AG04449 (cell line): ENCODE measurements at regions not wholly inside any gene's neighbourhood (a gene's known extent, or its start where the extent isn't known, plus 50 kb on each side); places are given as distances from the start of the nearest gene placed in this dataset.

Experiments used
- CTCF ChIA-PET: fragments of 350-600 bp; formaldehyde crosslinking; extraction: SDS; loops from one replicate; lab custom pipeline; 2021; ENCODE audit warnings: antibody characterized with exemption; lab: Yijun Ruan, JAX
- POLR2A ChIA-PET: fragments of 400-600, 350-600 bp; formaldehyde crosslinking; extraction: SDS; loops from one replicate; lab custom pipeline; 2020; ENCODE audit warnings: antibody characterized with exemption, inconsistent platforms; lab: Yijun Ruan, JAX
- DNase-seq: peaks from one replicate; pipeline ENCODE4 v3.0.0-alpha.2; 2010; ENCODE audit warnings: low read depth, low spot score
- H3K4me3 ChIP-seq: 2 replicates; pipeline ENCODE4 v1.5.1; 2011; ENCODE audit warnings: low read depth, mild to moderate bottlenecking, control low read depth, low read length
- TF ChIP-seq, protein P1 (sequence below): IDR thresholded peaks from one replicate; pipeline ENCODE4 v1.5.1; 2011; ENCODE audit warnings: mild to moderate bottlenecking, moderate library complexity, low read length, control low read depth, inconsistent platforms; ENCODE audit not compliant: insufficient read depth; ENCODE audit errors: missing control alignments

DNA sequence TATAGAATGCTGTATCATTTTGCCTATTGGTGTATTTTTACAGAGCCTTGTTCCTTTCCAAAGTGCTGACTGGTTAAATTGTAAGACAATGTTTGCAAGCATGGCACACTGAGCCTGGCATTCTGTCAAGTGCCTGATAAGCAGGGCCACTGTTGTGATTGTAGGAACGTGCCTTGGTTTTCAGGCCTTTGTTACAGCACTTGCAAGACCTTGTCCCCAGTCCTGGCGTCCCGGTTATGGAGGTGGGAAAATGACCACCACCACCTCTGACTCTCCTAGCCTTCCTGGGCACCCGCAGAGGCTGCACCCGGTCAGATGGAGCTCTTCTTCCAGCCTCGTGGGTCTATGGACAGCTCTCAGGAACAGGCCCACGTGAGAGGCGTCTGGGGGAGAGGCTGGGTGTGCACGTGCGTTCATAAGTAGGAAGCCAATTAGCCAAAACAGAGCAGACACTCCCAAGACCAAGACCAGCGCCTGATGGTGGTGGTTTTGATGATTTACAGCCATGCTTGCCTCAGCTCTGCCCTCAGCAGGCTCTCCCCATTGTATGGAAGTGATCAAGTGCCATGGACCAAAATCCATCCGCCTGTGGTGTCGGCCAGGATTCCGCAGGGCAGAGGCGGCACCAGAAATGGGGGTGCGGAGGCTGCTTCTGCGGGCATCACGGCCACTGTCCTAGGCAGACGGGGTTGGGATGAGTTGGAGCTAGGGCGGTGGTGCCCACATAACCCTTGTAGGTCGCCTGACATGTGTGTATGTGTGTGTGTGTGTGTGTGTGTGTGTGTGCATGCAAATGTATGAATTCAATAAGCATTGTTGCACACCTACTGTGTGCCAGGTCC lies 89.8 kb downstream of the RTL6 start:
- ChIA-PET POLR2A (no interaction called here), CTCF (no interaction called here)
- TF ChIP-seq, protein P1, sequence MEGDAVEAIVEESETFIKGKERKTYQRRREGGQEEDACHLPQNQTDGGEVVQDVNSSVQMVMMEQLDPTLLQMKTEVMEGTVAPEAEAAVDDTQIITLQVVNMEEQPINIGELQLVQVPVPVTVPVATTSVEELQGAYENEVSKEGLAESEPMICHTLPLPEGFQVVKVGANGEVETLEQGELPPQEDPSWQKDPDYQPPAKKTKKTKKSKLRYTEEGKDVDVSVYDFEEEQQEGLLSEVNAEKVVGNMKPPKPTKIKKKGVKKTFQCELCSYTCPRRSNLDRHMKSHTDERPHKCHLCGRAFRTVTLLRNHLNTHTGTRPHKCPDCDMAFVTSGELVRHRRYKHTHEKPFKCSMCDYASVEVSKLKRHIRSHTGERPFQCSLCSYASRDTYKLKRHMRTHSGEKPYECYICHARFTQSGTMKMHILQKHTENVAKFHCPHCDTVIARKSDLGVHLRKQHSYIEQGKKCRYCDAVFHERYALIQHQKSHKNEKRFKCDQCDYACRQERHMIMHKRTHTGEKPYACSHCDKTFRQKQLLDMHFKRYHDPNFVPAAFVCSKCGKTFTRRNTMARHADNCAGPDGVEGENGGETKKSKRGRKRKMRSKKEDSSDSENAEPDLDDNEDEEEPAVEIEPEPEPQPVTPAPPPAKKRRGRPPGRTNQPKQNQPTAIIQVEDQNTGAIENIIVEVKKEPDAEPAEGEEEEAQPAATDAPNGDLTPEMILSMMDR: no peak
- no peak overlapping the region for H3K4me3 ChIP-seq
- DNase-seq: no peak

DNA sequence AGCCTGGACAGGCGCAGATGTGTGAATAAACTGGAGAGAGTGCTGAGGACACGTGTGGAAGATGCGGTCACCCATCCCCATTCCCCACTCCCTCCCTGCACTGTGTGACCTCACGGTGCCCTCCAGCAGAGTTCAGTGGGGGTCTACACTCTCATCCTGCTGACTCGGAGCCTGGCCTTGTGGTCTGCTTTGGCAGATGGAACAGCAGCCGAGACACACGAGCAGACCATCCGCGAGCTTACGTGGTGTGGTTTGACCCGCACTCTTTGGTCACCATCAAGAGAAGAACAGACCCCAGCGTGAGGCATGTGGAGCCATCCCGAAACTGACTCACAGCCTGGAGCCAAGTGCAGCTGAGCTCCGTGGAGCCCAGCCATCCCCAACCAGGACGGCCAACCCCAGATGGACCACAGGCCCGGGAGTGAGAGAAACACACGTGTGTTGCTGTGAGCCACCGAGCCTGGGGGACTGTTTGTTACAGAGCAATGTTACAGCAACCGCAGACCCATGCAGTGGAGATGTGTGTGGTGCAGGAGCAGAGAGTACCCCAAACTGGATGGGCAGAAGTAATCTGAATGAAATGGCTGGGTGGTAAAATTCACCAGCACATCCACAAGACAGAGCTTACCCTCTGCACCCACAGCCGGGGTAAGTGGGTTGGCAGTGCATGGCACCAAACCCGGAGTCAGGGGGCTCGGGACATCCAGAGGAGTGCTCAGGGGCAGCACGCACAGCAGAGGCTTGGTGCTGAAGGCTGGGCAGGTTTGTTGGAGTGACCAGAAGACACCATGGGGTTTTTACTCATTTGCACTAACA lies 90.7 kb downstream of the RTL6 start:
- TF ChIP-seq, protein P1: no peak

DNA sequence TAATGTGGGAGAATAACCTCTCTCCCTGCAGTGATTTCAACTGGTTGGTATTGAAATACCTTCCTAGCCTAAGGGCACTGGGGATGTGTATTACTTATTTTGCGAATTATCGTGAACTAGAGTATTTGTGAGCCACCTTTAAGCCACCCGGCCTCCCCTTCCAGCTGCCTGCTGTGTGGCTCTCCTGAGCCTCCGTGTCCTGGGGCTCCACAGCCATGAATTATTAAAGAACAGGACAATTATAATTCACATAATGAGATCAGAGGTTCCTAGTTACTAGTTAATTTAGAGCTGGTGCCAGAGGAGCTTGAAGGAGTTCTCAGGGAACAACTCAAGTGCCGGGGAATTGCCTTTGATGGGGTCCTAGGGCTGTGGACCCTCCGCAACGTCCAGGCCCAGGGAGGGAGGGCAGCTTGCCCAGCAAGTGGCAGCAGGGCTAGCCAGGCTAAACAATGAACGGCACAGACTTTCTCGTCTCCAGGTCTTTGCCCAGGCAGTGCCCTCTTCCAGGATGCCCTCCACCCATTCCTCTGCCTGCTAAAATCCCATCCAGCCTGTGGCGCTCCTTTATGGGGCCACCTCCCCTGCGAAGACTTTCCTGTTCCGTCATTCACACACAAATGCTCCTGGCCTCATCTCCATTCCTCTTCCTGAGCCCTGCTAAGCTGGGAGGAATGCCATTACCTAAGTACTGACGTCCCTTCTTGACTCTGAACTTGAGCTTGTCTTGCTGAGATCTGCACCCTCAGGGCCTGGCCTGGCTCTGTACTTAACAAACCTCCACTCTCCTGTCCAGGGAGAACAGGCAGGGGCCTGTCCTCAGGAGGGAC lies 91.5 kb downstream of the RTL6 start:
- TF ChIP-seq, protein P1: no peak
- ChIA-PET CTCF (no interaction called here), POLR2A (no interaction called here)
- H3K4me3 ChIP-seq: no peak overlapping the region
- DNase-seq: peak; percentile 5

More for the DNA sequence above, 90.7 kb downstream of the RTL6 start:
- DNase-seq: no peak
- H3K4me3 ChIP-seq: no peak overlapping the region
- CTCF ChIA-PET: no interaction called here
- POLR2A ChIA-PET: no interaction called here

DNA sequence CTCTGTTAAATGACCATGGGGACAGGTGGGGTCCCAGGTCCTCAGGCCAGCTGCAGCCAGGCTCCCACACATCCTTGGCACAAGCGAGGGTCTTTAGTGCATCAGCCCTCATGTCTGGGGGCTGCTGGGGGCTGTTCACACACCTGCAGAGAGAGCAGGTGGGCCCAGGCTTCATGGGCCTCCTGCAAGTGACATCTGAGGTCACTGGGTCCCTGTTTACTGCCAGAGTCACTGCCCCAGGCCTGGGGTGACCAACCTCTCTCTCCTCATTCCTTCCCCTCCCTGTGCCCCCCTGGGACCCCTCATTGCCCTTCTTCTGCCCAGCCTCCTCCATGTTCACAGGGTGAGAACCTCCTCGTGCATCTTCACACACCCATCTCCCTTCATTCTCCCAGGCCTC lies 92.4 kb downstream of the RTL6 start:
- DNase-seq: no peak
- ChIA-PET CTCF (no interaction called here), POLR2A (no interaction called here)
- TF ChIP-seq, protein P1: no peak
- H3K4me3 ChIP-seq: no peak overlapping the region

DNA sequence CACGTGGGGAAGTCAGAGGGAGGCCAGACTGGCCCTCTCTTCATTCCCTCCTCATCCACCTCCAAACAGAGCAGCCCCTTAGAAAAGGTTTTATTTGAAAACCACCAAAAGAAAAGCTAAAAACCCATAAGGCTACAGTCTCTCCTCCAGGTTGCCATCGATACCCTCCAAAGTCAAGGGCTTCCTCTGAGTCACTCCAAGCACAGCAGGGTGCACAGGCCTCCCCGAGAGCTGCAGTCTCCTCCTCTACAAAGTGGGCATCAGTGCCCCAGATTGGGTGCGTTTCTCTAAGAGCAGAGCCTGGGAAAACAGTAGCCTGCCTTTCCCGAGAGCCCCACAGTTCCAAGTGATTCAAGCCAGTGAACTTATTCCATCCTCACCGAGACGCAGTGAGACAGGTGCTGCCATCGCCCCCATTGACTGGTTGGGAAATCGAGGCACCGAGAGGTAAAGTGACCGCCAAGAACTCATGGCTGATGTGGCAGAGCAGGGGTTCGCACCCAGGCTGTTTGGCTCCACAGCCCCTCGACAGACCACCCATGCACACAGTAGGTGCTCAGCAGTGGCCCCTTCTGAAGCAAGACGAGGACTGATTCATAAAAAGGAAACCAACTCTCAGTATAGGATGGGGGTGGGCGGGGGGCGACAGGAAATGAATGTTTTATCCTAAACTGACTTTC lies 91.7 kb upstream of the SHISAL1 start:
- DNase-seq: no peak
- ChIA-PET POLR2A (no interaction called here), CTCF (no interaction called here)
- H3K4me3 ChIP-seq: no peak overlapping the region
- TF ChIP-seq, protein P1: no peak
